COLO829 (cell line): ENCODE measurements at regions not wholly inside any gene's neighbourhood (a gene's known extent, or its start where the extent isn't known, plus 50 kb on each side); places are given as distances from the start of the nearest gene placed in this dataset.
"Not testable (repeated sequence)": the region's sequence is repeated elsewhere in the genome, so short reads cannot be mapped to it uniquely, and the experiment has no call there.

ENCODE experiments used
- DNase-seq: peaks from one replicate; pipeline ENCODE4 v3.0.0; 2012; ENCODE audit warnings: low spot score

GRCh38 chr18:51453594-51453993 lies 256.1 kb upstream of the MEX3C start:
- DNase-seq: no peak

GRCh38 chr18:51458861-51459260 lies 261.4 kb upstream of the MEX3C start:
- DNase-seq: no peak

DNA sequence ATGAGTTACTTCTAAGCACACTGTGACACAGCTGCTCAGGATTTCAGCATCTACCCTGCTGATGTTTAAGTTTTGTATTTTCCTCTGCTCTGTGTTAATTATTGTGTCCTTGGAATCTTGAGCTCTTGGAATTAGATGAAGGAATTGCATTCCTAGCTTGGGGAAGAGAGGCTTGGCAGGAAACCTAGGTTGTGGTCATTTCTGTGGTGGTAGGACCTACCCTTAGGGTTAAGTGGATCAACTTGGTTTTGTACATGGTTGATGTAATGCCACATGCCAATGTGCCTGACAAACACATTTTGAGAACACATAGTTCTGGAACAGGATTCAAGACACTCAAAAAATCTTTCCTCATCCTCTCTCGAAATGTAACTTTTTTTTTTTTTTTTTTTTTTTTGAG lies 264.5 kb upstream of the MEX3C start:
- no peak for DNase-seq

GRCh38 chr18:51463483-51464136 lies 266.1 kb upstream of the MEX3C start:
- no peak for DNase-seq

GRCh38 chr18:51478908-51479307 lies 281.4 kb upstream of the MEX3C start:
- no peak for DNase-seq

DNA sequence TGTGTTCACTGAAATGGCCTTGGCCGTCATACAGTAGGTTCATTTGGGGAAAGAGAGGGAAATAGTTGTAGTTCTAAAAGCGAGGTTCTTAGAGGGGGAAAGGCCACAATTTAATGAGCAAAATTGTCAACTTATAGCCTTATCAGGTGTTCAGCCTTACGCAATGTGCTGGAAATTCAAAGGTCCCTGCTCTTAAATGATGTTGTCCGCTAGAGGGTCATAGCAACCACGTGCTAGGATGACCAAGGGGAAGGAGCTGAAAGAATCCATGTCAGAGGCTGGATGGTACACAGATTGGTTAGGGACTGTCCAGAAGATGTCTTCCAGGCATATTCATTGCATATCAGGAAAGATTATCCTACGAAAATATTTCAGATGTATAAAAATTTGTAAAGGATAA lies 282.3 kb upstream of the MEX3C start:
- no peak for DNase-seq

- no peak for DNase-seq
These were observed 283.2 kb upstream of the MEX3C start for GRCh38 chr18:51480407-51481261.

- no peak for DNase-seq
These were observed 289.4 kb upstream of the MEX3C start for GRCh38 chr18:51486735-51487366.

DNA sequence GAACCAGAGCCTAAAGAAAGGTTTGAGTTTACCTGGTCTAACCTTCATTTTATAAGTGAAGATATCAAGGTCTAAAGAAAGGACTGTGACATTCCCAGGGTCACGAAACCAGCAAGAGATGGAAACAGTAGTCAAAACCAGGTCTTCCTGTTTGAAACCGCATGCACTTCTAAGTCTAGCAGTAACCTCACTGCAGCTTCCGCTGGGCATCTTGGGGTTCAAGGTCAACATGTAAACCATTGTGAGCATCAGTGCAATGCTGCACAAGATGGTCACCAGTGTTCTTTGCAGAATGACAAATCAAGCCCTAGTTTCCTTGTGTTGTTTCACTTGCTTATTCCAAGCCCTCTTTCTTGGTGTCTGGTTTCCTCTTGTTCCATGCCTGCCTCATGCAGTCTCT lies 292.9 kb upstream of the MEX3C start:
- DNase-seq: no peak

DNA sequence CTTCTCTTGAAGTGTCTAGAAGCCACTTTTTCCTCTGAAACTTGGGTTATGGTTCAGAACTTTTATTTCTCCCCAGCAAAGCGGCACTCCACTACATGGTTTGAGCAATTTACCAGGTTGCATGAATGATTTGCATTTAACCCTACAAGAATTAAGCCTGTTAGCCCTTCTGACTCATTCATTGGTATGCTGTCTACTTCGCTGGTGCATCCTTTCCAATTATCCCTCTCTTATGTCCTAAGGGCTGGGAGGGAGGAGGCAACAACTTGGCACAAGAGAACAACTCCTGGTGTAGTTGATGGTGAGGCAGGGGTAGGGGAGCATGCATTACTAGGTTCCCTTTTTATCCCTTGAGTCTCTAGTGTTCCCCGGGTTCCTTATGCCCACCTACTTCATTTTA lies 293.4 kb upstream of the MEX3C start:
- DNase-seq: peak; percentile 46

DNA sequence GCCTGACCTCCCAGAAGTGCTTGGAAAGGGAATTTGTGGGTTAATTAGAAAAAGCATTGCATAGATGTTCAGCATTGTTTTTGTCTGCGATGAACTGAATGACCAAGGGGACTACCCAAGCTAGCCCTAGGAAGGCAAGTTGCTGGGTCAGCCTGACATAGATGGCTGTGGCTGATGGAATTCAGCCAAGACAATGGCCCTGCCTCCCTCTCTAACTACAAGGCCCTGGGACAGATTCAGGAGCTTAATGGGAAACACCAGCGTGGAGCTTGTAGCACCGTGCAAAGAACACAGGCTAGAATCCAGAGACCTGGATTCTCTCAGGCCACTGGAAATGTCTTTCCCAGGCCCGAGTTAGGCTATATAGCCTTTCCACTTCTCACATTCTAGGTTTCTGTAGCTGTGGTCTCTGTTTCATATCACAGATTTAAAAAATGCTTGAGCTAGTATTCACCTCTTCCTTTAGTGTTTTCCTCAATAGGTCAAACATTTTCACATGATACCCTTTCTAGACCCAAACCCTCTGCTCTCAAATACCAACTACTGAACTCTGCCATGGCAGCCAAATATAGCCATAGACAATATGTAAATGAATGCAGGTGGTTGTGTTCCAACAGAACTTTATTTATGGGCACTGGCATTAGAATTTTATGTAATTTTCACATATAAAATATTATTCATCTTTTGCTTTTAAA lies 294.3 kb upstream of the MEX3C start:
- DNase-seq: no peak

DNA sequence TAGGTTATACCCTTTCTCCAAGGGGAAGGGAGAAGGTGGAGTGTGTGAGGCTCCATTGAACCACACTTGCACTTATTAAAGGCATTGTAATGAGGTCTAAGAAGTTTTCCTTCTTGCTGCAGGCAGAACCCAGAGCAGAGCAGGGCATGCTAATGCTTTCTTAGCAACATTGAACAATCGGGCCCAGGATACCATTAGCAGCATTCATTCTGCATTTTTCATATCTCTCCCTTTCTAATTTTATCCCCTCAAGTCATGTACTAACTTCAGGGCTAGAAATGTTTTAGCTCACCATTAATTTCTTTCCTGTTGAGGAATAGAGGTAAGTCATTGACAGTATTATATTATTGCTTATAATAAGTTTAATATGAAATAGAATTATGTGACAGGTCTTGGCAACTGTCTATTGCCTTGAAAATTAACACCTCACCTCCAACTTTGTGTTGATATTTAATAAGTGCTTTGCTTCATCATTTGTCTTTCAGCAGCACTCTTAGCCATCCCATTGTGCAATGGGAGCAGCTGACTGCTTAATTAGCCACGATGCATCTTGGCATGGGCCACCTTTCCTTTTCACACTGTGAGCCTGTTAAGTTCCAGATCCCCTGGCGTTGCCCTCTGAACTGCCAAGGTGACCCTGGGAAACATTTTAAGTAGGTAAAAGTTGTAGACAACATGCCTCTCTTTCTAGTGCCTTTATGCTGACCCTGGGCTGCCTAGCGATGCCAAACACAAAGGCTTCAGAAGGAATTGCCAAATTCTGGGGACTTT lies 300.8 kb upstream of the MEX3C start:
- DNase-seq: no peak

GRCh38 chr18:51503351-51503750 lies 305.9 kb upstream of the MEX3C start:
- DNase-seq: no peak

GRCh38 chr18:51506811-51507210 lies 309.3 kb upstream of the MEX3C start:
- no peak for DNase-seq

DNA sequence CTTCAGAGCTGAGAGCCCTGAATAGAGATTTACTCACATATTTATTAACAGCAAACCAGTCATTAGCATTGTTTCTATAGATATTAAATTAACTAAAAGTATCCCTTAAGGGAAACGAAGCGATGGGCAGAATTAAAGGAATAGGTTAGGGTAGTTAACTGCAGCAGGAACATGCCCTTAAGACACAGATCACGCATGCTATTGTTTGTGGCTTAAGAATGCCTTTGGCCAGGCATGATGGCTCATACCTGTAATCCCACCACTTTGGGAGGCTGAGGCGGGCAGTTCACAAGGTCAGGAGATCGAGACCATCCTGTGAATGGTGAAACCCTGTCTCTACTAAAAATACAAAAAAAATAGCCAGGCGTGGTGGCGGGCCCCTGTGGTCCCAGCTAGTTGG lies 310.9 kb upstream of the MEX3C start:
- DNase-seq: not testable (repeated sequence)

DNA sequence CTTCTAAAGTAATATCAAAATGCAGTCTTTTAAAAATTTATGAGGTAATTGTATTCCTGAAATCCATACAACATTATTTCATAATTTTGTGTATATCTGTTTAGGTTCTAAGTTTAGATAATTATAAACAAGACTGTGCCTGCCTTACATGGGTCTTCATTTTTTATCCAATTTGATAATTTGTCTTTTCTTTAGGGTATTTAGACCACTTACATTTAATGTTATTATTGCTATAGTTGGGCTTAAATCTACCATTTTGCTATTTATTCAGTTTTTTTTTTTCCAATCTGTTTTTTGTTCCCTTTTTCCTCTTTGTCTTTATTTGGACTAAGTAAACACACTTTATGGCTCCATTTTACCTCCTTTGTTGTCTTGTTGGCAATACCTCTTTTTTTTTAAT lies 312.5 kb upstream of the MEX3C start:
- no peak for DNase-seq

- DNase-seq: no peak
These were observed 316.0 kb upstream of the MEX3C start for GRCh38 chr18:51513517-51513916.

DNA sequence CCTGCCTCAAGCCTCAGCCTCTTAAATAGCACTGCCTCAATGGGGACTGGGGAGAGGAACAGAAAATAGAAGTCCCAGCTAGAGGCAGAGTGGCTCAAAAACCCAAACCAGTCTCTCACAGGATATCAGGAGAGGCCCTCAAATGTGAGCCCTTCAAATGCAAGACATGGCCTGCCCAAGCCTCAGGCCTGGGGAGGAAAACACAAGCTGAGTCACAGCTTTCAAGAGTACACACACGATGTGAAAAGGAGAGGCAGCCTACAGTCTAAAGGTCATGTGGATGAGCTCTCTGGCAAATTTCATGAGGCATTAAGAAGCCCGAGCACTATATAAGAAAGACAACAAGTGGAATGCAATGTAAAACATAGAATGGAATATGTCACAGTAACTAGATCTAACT lies 316.6 kb upstream of the MEX3C start:
- no peak for DNase-seq

GRCh38 chr18:51516478-51517038 lies 319.1 kb upstream of the MEX3C start:
- DNase-seq: no peak

GRCh38 chr18:51519571-51519970 lies 322.1 kb upstream of the MEX3C start:
- DNase-seq: no peak

DNA sequence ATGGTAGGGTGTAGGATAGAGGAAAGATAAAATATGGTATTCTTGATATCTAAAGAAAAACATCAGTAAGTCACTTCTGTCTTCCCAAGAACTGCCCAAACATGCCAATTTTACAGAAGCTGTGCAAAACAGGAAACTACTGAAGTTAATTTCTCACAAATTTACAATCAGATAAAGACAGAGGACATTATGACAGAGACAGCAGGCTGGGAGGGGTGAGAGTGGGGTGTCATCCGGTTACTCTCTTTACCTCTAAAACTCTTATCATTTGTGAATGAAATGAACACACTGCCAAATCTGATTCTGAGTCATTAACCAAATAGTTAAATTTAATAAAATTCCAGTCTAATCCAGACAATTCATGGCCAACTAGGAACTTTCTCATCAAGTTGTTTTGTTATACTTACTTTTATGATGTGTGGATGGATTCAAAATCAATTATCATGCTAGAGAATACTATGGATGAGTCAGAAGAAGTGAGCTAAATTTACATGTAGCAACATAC lies 323.2 kb upstream of the MEX3C start:
- DNase-seq: no peak
